GM23248 (cell line): ENCODE measurements at regions not wholly inside any gene's neighbourhood (a gene's known extent, or its start where the extent isn't known, plus 50 kb on each side); places are given as distances from the start of the nearest gene placed in this dataset. TPM values are rescaled to one million over a fixed set of nuclear protein-coding genes. Genes with fewer than 3 reads are reported as not detected.
"Not testable (repeated sequence)": the region's sequence is repeated elsewhere in the genome, so short reads cannot be mapped to it uniquely, and the experiment has no call there.

ENCODE experiments used
- DNase-seq: peaks from one replicate; pipeline ENCODE4 v3.0.0-alpha.2; 2015
- H2AFZ ChIP-seq: fragments of 200-600 bp; sonication (generic); 2 replicates; pipeline ENCODE4 v1.6.1; 2016; ENCODE audit warnings: antibody characterized with exemption
- H3F3A ChIP-seq: fragments of 200-600 bp; sonication (generic); 2 replicates; pipeline ENCODE4 v1.6.1; 2016; ENCODE audit warnings: mild to moderate bottlenecking, antibody characterized with exemption, mixed run types; ENCODE audit not compliant: insufficient read depth
- H3K27ac ChIP-seq: fragments of 200-600 bp; sonication (generic); 2 replicates; pipeline ENCODE4 v1.5.1; 2016; ENCODE audit warnings: mild to moderate bottlenecking
- H3K27me3 ChIP-seq: fragments of 200-600 bp; sonication (generic); replicated peaks from 2 replicates; pipeline ENCODE4 v1.6.1; 2016; ENCODE audit warnings: mild to moderate bottlenecking; ENCODE audit not compliant: insufficient read depth
- H3K36me3 ChIP-seq: fragments of 200-600 bp; sonication (generic); 2 replicates; pipeline ENCODE4 v1.6.1; 2016; ENCODE audit warnings: low read depth, mild to moderate bottlenecking
- H3K4me1 ChIP-seq: fragments of 200-600 bp; sonication (generic); 2 replicates; pipeline ENCODE4 v1.6.1; 2016; ENCODE audit warnings: mild to moderate bottlenecking; ENCODE audit not compliant: insufficient read depth
- H3K4me2 ChIP-seq: fragments of 200-600 bp; sonication (generic); one replicate; pipeline ENCODE4 v1.6.1; 2016; ENCODE audit warnings: mild to moderate bottlenecking; ENCODE audit not compliant: unreplicated experiment
- H3K4me3 ChIP-seq: fragments of 200-600 bp; sonication (generic); 2 replicates; pipeline ENCODE4 v1.5.1; 2016; ENCODE audit warnings: mild to moderate bottlenecking
- H3K79me2 ChIP-seq: fragments of 200-600 bp; sonication (generic); 2 replicates; pipeline ENCODE4 v1.6.1; 2016; ENCODE audit warnings: mild to moderate bottlenecking; ENCODE audit not compliant: insufficient read depth
- H3K9ac ChIP-seq: fragments of 200-600 bp; sonication (generic); 2 replicates; pipeline ENCODE4 v1.6.1; 2016; ENCODE audit warnings: mild to moderate bottlenecking
- H3K9me2 ChIP-seq: fragments of 200-600 bp; sonication (generic); 2 replicates; pipeline ENCODE4 v1.6.1; 2016; ENCODE audit warnings: mixed run types, mild to moderate bottlenecking, moderate library complexity; ENCODE audit not compliant: insufficient read depth
- H3K9me3 ChIP-seq: fragments of 200-600 bp; sonication (generic); one replicate; pipeline ENCODE4 v1.6.1; 2017; ENCODE audit warnings: low read depth
- H4K20me1 ChIP-seq: fragments of 200-600 bp; sonication (generic); 2 replicates; pipeline ENCODE4 v1.6.0; 2016; ENCODE audit not compliant: insufficient read depth
- WGBS, 2 experiments: methylation state at CpG; one replicate each; pipeline ENCODE4 v1.1.6; 2015 to 2017; ENCODE audit warnings: low lambda C conversion rate in 2 of 2, low coverage in 1 of 2; ENCODE audit errors: missing lambda C conversion rate in 2 of 2; 5-methylcytosine and 5-hydroxymethylcytosine counted together
- in situ Hi-C: fragments of 300-500 bp; cut with MboI; formaldehyde crosslinking; loops from 2 replicates; pipeline ENCODE4 v1.15.0; 2020
- small RNA-seq: library from RNA; depleted of rRNA; stranded (forward); fragments of <200 nt; gene quantifications from one replicate; pipeline ENCODE3, GENCODE V24; 2014; ENCODE audit warnings: low read depth, low replicate concordance

DNA sequence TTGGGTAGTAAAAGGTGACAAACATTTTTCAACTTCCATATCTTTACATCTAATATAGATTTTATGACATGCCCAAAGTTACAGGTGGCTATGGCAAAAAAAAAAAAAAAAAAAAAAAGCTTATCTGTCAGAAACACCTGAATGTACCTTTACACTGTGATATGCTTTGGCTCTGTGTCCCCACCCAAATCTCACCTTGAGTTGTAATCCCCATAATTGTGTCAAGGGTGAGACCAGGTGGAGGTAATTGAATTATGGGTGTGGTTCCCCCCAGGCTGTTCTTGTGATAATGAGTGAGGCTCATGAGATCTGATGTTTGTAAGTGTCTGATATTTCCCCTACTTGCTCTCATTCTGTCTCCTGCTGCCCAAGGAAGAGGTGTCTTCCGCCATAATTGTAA, 139.6 kb upstream of the LRRC61 start:
- H3K9me3 ChIP-seq, H2AFZ ChIP-seq, H3K36me3 ChIP-seq, H3K4me3 ChIP-seq, H3K27ac ChIP-seq, DNase-seq, H3F3A ChIP-seq, H3K9me2 ChIP-seq, H3K79me2 ChIP-seq, H3K4me2 ChIP-seq, in situ Hi-C loops, H4K20me1 ChIP-seq, H3K9ac ChIP-seq, H3K4me1 ChIP-seq, H3K27me3 ChIP-seq: not testable (repeated sequence)
- WGBS, 2 experiments = 50 to 90% methylated on average over 1 of the region's 1 CpG

GRCh38 chr7:150189963-150190362, 133.2 kb upstream of the LRRC61 start:
- 0% methylated on average over 1 of the region's 1 CpG for WGBS, 2 experiments
- DNase-seq, H4K20me1 ChIP-seq, H3K27me3 ChIP-seq, H3K27ac ChIP-seq, in situ Hi-C loops, H3K9me3 ChIP-seq, H3F3A ChIP-seq, H3K4me3 ChIP-seq, H3K4me2 ChIP-seq, H3K36me3 ChIP-seq, H3K9ac ChIP-seq, H3K9me2 ChIP-seq, H3K4me1 ChIP-seq, H2AFZ ChIP-seq, H3K79me2 ChIP-seq: not testable (repeated sequence)

GRCh38 chr7:150192541-150192940, 130.6 kb upstream of the LRRC61 start:
- H4K20me1 ChIP-seq, H3K79me2 ChIP-seq, H3K4me3 ChIP-seq, H3F3A ChIP-seq, H3K9me2 ChIP-seq, H3K4me2 ChIP-seq, H2AFZ ChIP-seq, in situ Hi-C loops, H3K27me3 ChIP-seq, H3K9me3 ChIP-seq, H3K4me1 ChIP-seq, H3K36me3 ChIP-seq, H3K9ac ChIP-seq, H3K27ac ChIP-seq, DNase-seq: not testable (repeated sequence)
- 41 to 43% methylated on average over 4 of the region's 4 CpGs for WGBS, 2 experiments

GRCh38 chr7:150193866-150194265, 129.3 kb upstream of the LRRC61 start:
- H3K4me1 ChIP-seq, H3K4me3 ChIP-seq, H3K79me2 ChIP-seq, H4K20me1 ChIP-seq, H3K36me3 ChIP-seq, H3K27me3 ChIP-seq, DNase-seq, H3K27ac ChIP-seq, H3K4me2 ChIP-seq, H2AFZ ChIP-seq, H3K9ac ChIP-seq, H3K9me3 ChIP-seq, H3K9me2 ChIP-seq, in situ Hi-C loops, H3F3A ChIP-seq: not testable (repeated sequence)
- WGBS, 2 experiments = 39 to 54% methylated on average over 2 to 3 of the region's 3 CpGs

Small RNAs in the stretch of these regions (small RNA-seq; reads per million reads assigned to genes)
- gene AC092666.2 = not detected
